PC-9 (cell line): ENCODE measurements at regions not wholly inside any gene's neighbourhood (a gene's known extent, or its start where the extent isn't known, plus 50 kb on each side); places are given as distances from the start of the nearest gene placed in this dataset.

Experiments
- BruUV-seq: library from RNA; stranded (reverse); fragments of 400-500 nt; replicated peaks from 2 replicates; lab custom pipeline; 2021; lab: Mats Ljungman, UMichigan
- CTCF ChIA-PET: fragments of 300-600 bp; sonication (Branson Sonifier 250); formaldehyde crosslinking; loops from one replicate; lab custom pipeline; 2022; ENCODE audit warnings: antibody characterized with exemption; lab: Charles Lee
- POLR2A ChIA-PET: fragments of 300-600 bp; sonication (Branson Sonifier 250); formaldehyde crosslinking; loops from one replicate; lab custom pipeline; 2022; ENCODE audit warnings: antibody characterized with exemption; ENCODE audit not compliant: unreplicated experiment; lab: Charles Lee
- DNase-seq, 2 experiments: peaks; one replicate each; pipeline versions ENCODE4 v3.0.0 to v3.0.0-alpha.2; 2015 to 2022; ENCODE audit warnings: mixed read lengths in 1 of 2
- H2AFZ ChIP-seq: fragments of 200-600 bp; sonication (generic); 2 replicates; pipeline ENCODE4 v1.8.1; 2017; ENCODE audit warnings: antibody characterized with exemption
- H3F3A ChIP-seq: fragments of 200-600 bp; sonication (generic); 2 replicates; pipeline ENCODE4 v1.8.1; 2017; ENCODE audit warnings: antibody characterized with exemption, mild to moderate bottlenecking, low read depth; ENCODE audit not compliant: insufficient read depth
- H3K27ac ChIP-seq: fragments of 200-600 bp; sonication (generic); 2 replicates; pipeline ENCODE4 v1.6.1; 2016; ENCODE audit warnings: mixed run types
- H3K27me3 ChIP-seq: fragments of 200-600 bp; sonication (generic); 2 replicates; pipeline ENCODE4 v1.6.1; 2016; ENCODE audit warnings: low read depth, mixed run types; ENCODE audit not compliant: insufficient read depth
- H3K36me3 ChIP-seq: fragments of 200-600 bp; sonication (generic); 2 replicates; pipeline ENCODE4 v1.6.1; 2016; ENCODE audit warnings: low read depth, mixed run types
- H3K4me1 ChIP-seq: fragments of 200-600 bp; sonication (generic); replicated peaks from 2 replicates; pipeline ENCODE4 v1.6.1; 2016; ENCODE audit warnings: mixed run types; ENCODE audit not compliant: insufficient read depth
- H3K4me2 ChIP-seq: fragments of 200-600 bp; sonication (generic); 2 replicates; pipeline ENCODE4 v1.6.1; 2017; ENCODE audit warnings: mixed run types
- H3K4me3 ChIP-seq: fragments of 200-600 bp; sonication (generic); 2 replicates; pipeline ENCODE4 v1.6.1; 2016; ENCODE audit warnings: mixed run types
- H3K79me2 ChIP-seq: fragments of 200-600 bp; sonication (generic); 2 replicates; pipeline ENCODE4 v1.6.1; 2017; ENCODE audit warnings: low read depth, mixed run types
- H3K9me2 ChIP-seq: fragments of 200-600 bp; sonication (generic); 2 replicates; pipeline ENCODE4 v1.8.1; 2017; ENCODE audit warnings: mild to moderate bottlenecking; ENCODE audit not compliant: insufficient read depth
- H3K9me3 ChIP-seq: fragments of 200-600 bp; sonication (generic); 2 replicates; pipeline ENCODE4 v1.8.1; 2016; ENCODE audit warnings: low read depth; ENCODE audit not compliant: insufficient read depth
- H4K20me1 ChIP-seq: fragments of 200-600 bp; sonication (generic); 2 replicates; pipeline ENCODE4 v1.8.1; 2017; ENCODE audit not compliant: insufficient read depth
- CTCF ChIP-seq: fragments of 200-600 bp; sonication (generic); conservative IDR thresholded peaks from 2 replicates; pipeline ENCODE4 v1.6.1; 2017; ENCODE audit warnings: mixed run types, antibody characterized with exemption, mild to moderate bottlenecking, moderate library complexity
- EZH2 ChIP-seq: fragments of 200-600 bp; sonication (generic); IDR thresholded peaks from 2 replicates; pipeline ENCODE4 v1.8.0; 2017; ENCODE audit warnings: antibody characterized with exemption, low read depth
- intact Hi-C: fragments of 100-400 bp; cut with micrococcal nuclease; formaldehyde crosslinking; loops from one replicate; pipeline ENCODE4 v1.10.0; 2022; ENCODE audit not compliant: unreplicated experiment

GRCh38 chr18:55159027-55159426, 199.8 kb upstream of the CCDC68 start:
- H3K27ac ChIP-seq = no peak overlapping the region
- H3K4me3 ChIP-seq = no peak overlapping the region
- no peaks in the 10 kb centered on the region for H3F3A ChIP-seq
- intact Hi-C loops = no loop called here
- no peaks in the 10 kb centered on the region for H3K79me2 ChIP-seq
- BruUV-seq = no TSS peak
- no peak overlapping the region for H3K4me2 ChIP-seq
- no peaks in the 10 kb centered on the region for H3K4me1 ChIP-seq
- H4K20me1 ChIP-seq = no peaks in the 10 kb centered on the region
- H2AFZ ChIP-seq = no peak overlapping the region
- H3K36me3 ChIP-seq = no peaks in the 10 kb centered on the region
- TF ChIP-seq EZH2 (no peak), CTCF (no peak)
- no peaks in the 10 kb centered on the region for H3K9me2 ChIP-seq
- CTCF ChIA-PET = no interaction called here
- POLR2A ChIA-PET = interaction anchor here (0.7 kb wide), 1 partner anchor 1826 kb away, joined by 3 read pairs; no protein-coding TSS in a partner anchor
- no peak for DNase-seq
- H3K27me3 ChIP-seq = no peaks in the 10 kb centered on the region
- H3K9me3 ChIP-seq = no peaks in the 10 kb centered on the region

- Histone ChIP-seq H3K4me2 (no peak overlapping the region), H4K20me1 (no peaks in the 10 kb centered on the region), H2AFZ (no peak overlapping the region), H3K36me3 (no peaks in the 10 kb centered on the region), H3K27ac (no peak overlapping the region), H3K4me3 (no peak overlapping the region), H3K4me1 (no peaks in the 10 kb centered on the region), H3K9me3 (no peaks in the 10 kb centered on the region), H3K9me2 (no peaks in the 10 kb centered on the region), H3K27me3 (no peaks in the 10 kb centered on the region), H3F3A (no peaks in the 10 kb centered on the region), H3K79me2 (no peaks in the 10 kb centered on the region)
- POLR2A ChIA-PET = interaction anchor here (0.7 kb wide), 1 partner anchor 1827 kb away, joined by 3 read pairs; no protein-coding TSS in a partner anchor
- intact Hi-C loops = no loop called here
- DNase-seq = no peak
- CTCF ChIA-PET = no interaction called here
- TF ChIP-seq CTCF = no peak
- TF ChIP-seq EZH2 = no peak
- no TSS peak for BruUV-seq
Measured at GRCh38 chr18:55158570-55158969, 199.3 kb upstream of the CCDC68 start.

- Histone ChIP-seq H3K27ac (no peak overlapping the region), H3K27me3 (no peaks in the 10 kb centered on the region), H3K4me2 (no peak overlapping the region), H3K9me2 (no peaks in the 10 kb centered on the region), H3K79me2 (no peaks in the 10 kb centered on the region), H3K4me3 (no peak overlapping the region), H3F3A (no peaks in the 10 kb centered on the region), H3K36me3 (no peaks in the 10 kb centered on the region), H3K9me3 (no peaks in the 10 kb centered on the region), H4K20me1 (no peaks in the 10 kb centered on the region), H3K4me1 (no peaks in the 10 kb centered on the region), H2AFZ (no peak overlapping the region)
- DNase-seq = no peak
- intact Hi-C loops = no loop called here
- CTCF ChIA-PET = no interaction called here
- no peak for TF ChIP-seq CTCF
- TF ChIP-seq EZH2 = no peak
- POLR2A ChIA-PET = no interaction called here
- BruUV-seq = no TSS peak
Measured at GRCh38 chr18:55153346-55153745, 194.1 kb upstream of the CCDC68 start.
